ENCODE measurements at regions not wholly inside any gene's neighbourhood (a gene's known extent, or its start where the extent isn't known, plus 50 kb on each side); places are given as distances from the start of the nearest gene placed in this dataset.
A peak's percentile ranks its signal among the peaks of the same experiment; 100 is the strongest.

DNA sequence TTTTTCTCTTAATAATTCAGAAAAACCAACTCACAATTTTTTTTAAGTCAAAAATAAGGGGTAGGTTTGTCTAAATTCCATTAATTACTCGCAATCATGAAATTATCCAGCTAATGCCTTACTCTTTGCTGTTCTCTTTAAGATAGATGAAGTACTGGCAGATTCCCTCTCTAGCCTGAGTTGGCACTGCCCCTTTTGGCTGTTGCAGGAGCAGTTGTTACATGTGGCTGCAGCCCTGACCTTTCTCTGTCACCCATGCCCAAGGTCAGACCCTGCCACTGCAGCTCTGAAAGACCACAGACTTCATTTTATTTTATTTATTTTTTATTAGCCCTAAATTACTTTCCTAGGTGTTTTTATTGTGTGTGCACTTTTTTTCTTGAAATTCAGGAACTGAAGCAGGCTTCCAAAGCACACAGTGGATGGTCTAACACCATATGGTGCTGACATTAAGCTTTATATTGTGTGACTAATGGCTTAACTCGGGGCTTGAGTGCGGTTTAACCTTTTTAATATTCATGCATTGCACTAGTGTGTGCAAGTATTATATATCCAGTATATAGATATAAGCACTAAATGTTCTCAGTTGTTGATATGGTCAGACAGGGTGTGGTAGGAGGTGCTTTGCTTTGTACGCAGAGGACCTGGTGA, 313.0 kb downstream of the CDH2 start:
- no peak overlapping the region for H3K27ac Mint-ChIP-seq
- H3K36me3 Mint-ChIP-seq: no peaks in the 10 kb centered on the region
- H3K36me3 ChIP-seq (ENCODE audit: control insufficient read depth, insufficient read depth, low read length): no peaks in the 10 kb centered on the region
- no peak overlapping the region for H3K27ac ChIP-seq (ENCODE audit: insufficient read depth, low read length, poor library complexity, severe bottlenecking)
- ATAC-seq (ENCODE audit: low read depth in 2 of 2) (no peak), DNase-seq (no peak)
- no peak overlapping the region for H3K4me3 ChIP-seq (ENCODE audit: low read depth, low read length)
- H3K4me1 ChIP-seq (ENCODE audit: control insufficient read depth, insufficient read depth, low read length, poor library complexity, severe bottlenecking): no peaks in the 10 kb centered on the region
- no peaks in the 10 kb centered on the region for H3K4me1 Mint-ChIP-seq
- no peaks in the 10 kb centered on the region for H3K27me3 Mint-ChIP-seq
- no peak overlapping the region for H3K4me3 Mint-ChIP-seq
- peaks cover 0 to 15% (median 7%) of the 10 kb centered on the region in 7 donors for H3K9me3 Mint-ChIP-seq
- no peaks in the 10 kb centered on the region for H3K27me3 ChIP-seq (ENCODE audit: control insufficient read depth, insufficient read depth, low read length)
- H3K9me3 ChIP-seq (ENCODE audit: control insufficient read depth in 2 of 2, low read length in 2 of 2): peaks cover 0 to 3% of the 10 kb centered on the region in 2 experiments

- H3K36me3 Mint-ChIP-seq: no peaks in the 10 kb centered on the region
- Histone ChIP-seq H3K27me3 (ENCODE audit: control insufficient read depth, insufficient read depth, low read length) (no peaks in the 10 kb centered on the region), H3K4me1 (ENCODE audit: control insufficient read depth, insufficient read depth, low read length, poor library complexity, severe bottlenecking) (no peaks in the 10 kb centered on the region), H3K4me3 (ENCODE audit: low read depth, low read length) (no peak overlapping the region), H3K36me3 (ENCODE audit: control insufficient read depth, insufficient read depth, low read length) (no peaks in the 10 kb centered on the region), H3K9me3 (ENCODE audit: control insufficient read depth in 2 of 2, low read length in 2 of 2) (peaks cover 3 to 5% of the 10 kb centered on the region in 2 experiments), H3K27ac (ENCODE audit: insufficient read depth, low read length, poor library complexity, severe bottlenecking) (no peak overlapping the region)
- no peak for ATAC-seq (ENCODE audit: low read depth in 2 of 2)
- H3K9me3 Mint-ChIP-seq: peaks cover 4 to 15% (median 7%) of the 10 kb centered on the region in 7 donors
- no peaks in the 10 kb centered on the region for H3K4me1 Mint-ChIP-seq
- no peak for DNase-seq
- no peak overlapping the region for H3K4me3 Mint-ChIP-seq
- H3K27ac Mint-ChIP-seq: no peak overlapping the region
- no peaks in the 10 kb centered on the region for H3K27me3 Mint-ChIP-seq
Observed at GRCh38 chr18:27862041-27862682, 314.8 kb downstream of the CDH2 start.

DNA sequence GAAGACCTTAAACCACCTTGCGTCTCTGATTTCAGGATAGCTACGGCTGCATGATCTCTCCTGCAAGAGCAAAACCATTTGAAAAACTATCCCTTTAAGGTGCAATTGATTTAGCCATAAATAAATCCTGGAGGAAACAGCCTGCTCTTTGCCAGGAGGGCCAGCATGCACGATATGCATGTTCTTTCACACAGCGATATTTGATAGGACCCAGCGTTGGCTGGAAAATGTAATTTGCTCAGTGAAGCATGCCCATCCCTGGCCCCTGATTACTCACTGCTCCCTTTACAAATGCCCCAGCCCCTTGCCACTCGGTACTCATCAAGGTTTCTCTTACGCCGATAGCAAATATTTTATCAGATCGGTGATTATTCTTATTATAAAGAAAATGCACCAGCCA, 315.4 kb downstream of the CDH2 start:
- Mint-ChIP-seq H3K36me3 (no peaks in the 10 kb centered on the region), H3K4me1 (no peaks in the 10 kb centered on the region), H3K9me3 (peaks cover 3 to 11% (median 4%) of the 10 kb centered on the region in 7 donors), H3K4me3 (no peak overlapping the region), H3K27ac (no peak overlapping the region), H3K27me3 (no peaks in the 10 kb centered on the region)
- H3K9me3 ChIP-seq (ENCODE audit: control insufficient read depth in 2 of 2, low read length in 2 of 2): peaks cover 3 to 5% of the 10 kb centered on the region in 2 experiments
- DNase-seq: no peak
- H3K4me3 ChIP-seq (ENCODE audit: low read depth, low read length): no peak overlapping the region
- no peaks in the 10 kb centered on the region for H3K27me3 ChIP-seq (ENCODE audit: control insufficient read depth, insufficient read depth, low read length)
- no peak for ATAC-seq (ENCODE audit: low read depth in 2 of 2)
- no peak overlapping the region for H3K27ac ChIP-seq (ENCODE audit: insufficient read depth, low read length, poor library complexity, severe bottlenecking)
- H3K4me1 ChIP-seq (ENCODE audit: control insufficient read depth, insufficient read depth, low read length, poor library complexity, severe bottlenecking): no peaks in the 10 kb centered on the region
- no peaks in the 10 kb centered on the region for H3K36me3 ChIP-seq (ENCODE audit: control insufficient read depth, insufficient read depth, low read length)

GRCh38 chr18:27860701-27861107, 316.2 kb downstream of the CDH2 start:
- Mint-ChIP-seq H3K27ac (no peak overlapping the region), H3K27me3 (no peaks in the 10 kb centered on the region), H3K36me3 (no peaks in the 10 kb centered on the region), H3K4me3 (no peak overlapping the region), H3K4me1 (no peaks in the 10 kb centered on the region), H3K9me3 (peaks cover 1 to 11% (median 4%) of the 10 kb centered on the region in 7 donors)
- no peak overlapping the region for H3K27ac ChIP-seq (ENCODE audit: insufficient read depth, low read length, poor library complexity, severe bottlenecking)
- peaks cover 3 to 5% of the 10 kb centered on the region in 2 experiments for H3K9me3 ChIP-seq (ENCODE audit: control insufficient read depth in 2 of 2, low read length in 2 of 2)
- ATAC-seq (ENCODE audit: low read depth in 2 of 2) (no peak), DNase-seq (no peak)
- H3K4me3 ChIP-seq (ENCODE audit: low read depth, low read length): no peak overlapping the region
- H3K4me1 ChIP-seq (ENCODE audit: control insufficient read depth, insufficient read depth, low read length, poor library complexity, severe bottlenecking): no peaks in the 10 kb centered on the region
- H3K27me3 ChIP-seq (ENCODE audit: control insufficient read depth, insufficient read depth, low read length): no peaks in the 10 kb centered on the region
- H3K36me3 ChIP-seq (ENCODE audit: control insufficient read depth, insufficient read depth, low read length): no peaks in the 10 kb centered on the region

DNA sequence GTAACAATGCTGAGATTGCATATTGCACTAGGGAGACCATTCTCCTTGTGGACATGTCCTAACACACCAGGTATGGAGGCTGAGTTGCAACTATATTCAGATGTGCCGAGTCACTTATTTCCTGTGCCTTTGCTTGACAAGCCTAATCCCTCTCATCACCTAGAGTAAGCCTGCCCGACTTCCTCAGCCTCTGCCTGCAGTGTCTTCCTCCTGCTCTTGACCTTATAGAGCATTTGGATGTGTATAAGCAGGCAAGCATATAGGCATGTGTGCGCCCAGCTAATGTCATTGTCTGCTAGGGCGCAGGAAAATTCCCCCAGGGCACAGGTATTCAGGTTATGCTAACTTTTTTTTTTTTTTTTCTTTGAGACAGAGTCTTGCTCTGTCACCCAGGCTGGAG, 316.9 kb downstream of the CDH2 start:
- Mint-ChIP-seq H3K9me3 (peaks cover 0 to 11% (median 1%) of the 10 kb centered on the region in 7 donors), H3K4me1 (no peaks in the 10 kb centered on the region)

DNA sequence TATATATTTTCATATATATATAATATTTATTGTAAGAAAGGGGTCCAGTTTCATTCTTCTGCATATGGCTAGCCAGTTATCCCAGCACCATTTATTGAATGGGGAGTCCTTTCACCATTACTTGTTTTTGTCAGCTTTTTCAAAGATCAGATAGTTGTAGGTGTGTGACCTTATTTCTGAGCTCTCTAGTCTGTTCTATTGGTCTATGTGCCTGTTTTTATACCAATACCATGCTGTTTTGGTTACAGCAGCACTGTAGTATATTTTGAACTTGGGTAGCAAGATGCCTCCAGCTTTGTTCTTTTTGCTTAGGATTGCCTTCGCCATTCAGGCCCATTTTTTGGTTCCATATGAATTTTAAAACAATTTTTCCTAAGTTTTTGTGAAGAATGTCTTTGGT, 320.1 kb downstream of the CDH2 start:
- Mint-ChIP-seq H3K4me3 (no peak overlapping the region), H3K27ac (no peak overlapping the region), H3K27me3 (no peaks in the 10 kb centered on the region), H3K4me1 (no peaks in the 10 kb centered on the region), H3K36me3 (no peaks in the 10 kb centered on the region), H3K9me3 (peaks cover 0 to 18% (median 4%) of the 10 kb centered on the region in 7 donors)
- Histone ChIP-seq H3K4me3 (ENCODE audit: low read depth, low read length) (no peak overlapping the region), H3K36me3 (ENCODE audit: control insufficient read depth, insufficient read depth, low read length) (no peaks in the 10 kb centered on the region), H3K27me3 (ENCODE audit: control insufficient read depth, insufficient read depth, low read length) (no peaks in the 10 kb centered on the region), H3K9me3 (ENCODE audit: control insufficient read depth in 2 of 2, low read length in 2 of 2) (peaks cover under 1 to 5% of the 10 kb centered on the region in 2 experiments), H3K27ac (ENCODE audit: insufficient read depth, low read length, poor library complexity, severe bottlenecking) (no peak overlapping the region), H3K4me1 (ENCODE audit: control insufficient read depth, insufficient read depth, low read length, poor library complexity, severe bottlenecking) (no peaks in the 10 kb centered on the region)
- no peak for ATAC-seq (ENCODE audit: low read depth in 2 of 2)
- peak in 1 of 3 donors; percentile 8 for DNase-seq

More for the DNA sequence above, 316.9 kb downstream of the CDH2 start:
- Histone ChIP-seq H3K4me1 (ENCODE audit: control insufficient read depth, insufficient read depth, low read length, poor library complexity, severe bottlenecking) (no peaks in the 10 kb centered on the region), H3K9me3 (ENCODE audit: control insufficient read depth in 2 of 2, low read length in 2 of 2) (peaks cover 3 to 5% of the 10 kb centered on the region in 2 experiments), H3K27me3 (ENCODE audit: control insufficient read depth, insufficient read depth, low read length) (no peaks in the 10 kb centered on the region), H3K36me3 (ENCODE audit: control insufficient read depth, insufficient read depth, low read length) (no peaks in the 10 kb centered on the region), H3K4me3 (ENCODE audit: low read depth, low read length) (no peak overlapping the region), H3K27ac (ENCODE audit: insufficient read depth, low read length, poor library complexity, severe bottlenecking) (no peak overlapping the region)
- no peak for DNase-seq
- no peaks in the 10 kb centered on the region for H3K36me3 Mint-ChIP-seq
- no peak overlapping the region for H3K4me3 Mint-ChIP-seq
- H3K27me3 Mint-ChIP-seq: no peaks in the 10 kb centered on the region
- no peak overlapping the region for H3K27ac Mint-ChIP-seq
- ATAC-seq (ENCODE audit: low read depth in 2 of 2): no peak

DNA sequence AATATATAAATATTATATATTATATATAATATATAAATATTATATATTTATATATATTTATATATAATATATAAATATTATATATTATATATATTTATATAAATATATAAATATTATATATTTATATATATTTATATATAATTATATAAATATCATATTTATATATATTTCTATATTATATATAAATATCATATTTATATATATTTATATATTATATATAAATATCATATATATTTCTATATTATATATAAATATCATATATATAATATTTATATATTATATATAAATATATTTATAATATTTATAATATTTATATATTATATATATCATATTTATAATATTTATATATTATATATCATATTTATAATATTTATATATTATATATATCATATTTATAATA, 321.4 kb downstream of the CDH2 start:
- Histone ChIP-seq H3K27me3 (ENCODE audit: control insufficient read depth, insufficient read depth, low read length) (no peaks in the 10 kb centered on the region), H3K4me1 (ENCODE audit: control insufficient read depth, insufficient read depth, low read length, poor library complexity, severe bottlenecking) (no peaks in the 10 kb centered on the region), H3K27ac (ENCODE audit: insufficient read depth, low read length, poor library complexity, severe bottlenecking) (no peak overlapping the region), H3K9me3 (ENCODE audit: control insufficient read depth in 2 of 2, low read length in 2 of 2) (peaks cover 0 to 5% of the 10 kb centered on the region in 2 experiments), H3K4me3 (ENCODE audit: low read depth, low read length) (no peak overlapping the region), H3K36me3 (ENCODE audit: control insufficient read depth, insufficient read depth, low read length) (no peaks in the 10 kb centered on the region)
- Mint-ChIP-seq H3K9me3 (peaks cover 0 to 20% (median 6%) of the 10 kb centered on the region in 7 donors), H3K4me3 (no peak overlapping the region), H3K4me1 (no peaks in the 10 kb centered on the region), H3K27ac (no peak overlapping the region), H3K27me3 (no peaks in the 10 kb centered on the region), H3K36me3 (no peaks in the 10 kb centered on the region)
- DNase-seq: no peak
- ATAC-seq (ENCODE audit: low read depth in 2 of 2): no peak

DNA sequence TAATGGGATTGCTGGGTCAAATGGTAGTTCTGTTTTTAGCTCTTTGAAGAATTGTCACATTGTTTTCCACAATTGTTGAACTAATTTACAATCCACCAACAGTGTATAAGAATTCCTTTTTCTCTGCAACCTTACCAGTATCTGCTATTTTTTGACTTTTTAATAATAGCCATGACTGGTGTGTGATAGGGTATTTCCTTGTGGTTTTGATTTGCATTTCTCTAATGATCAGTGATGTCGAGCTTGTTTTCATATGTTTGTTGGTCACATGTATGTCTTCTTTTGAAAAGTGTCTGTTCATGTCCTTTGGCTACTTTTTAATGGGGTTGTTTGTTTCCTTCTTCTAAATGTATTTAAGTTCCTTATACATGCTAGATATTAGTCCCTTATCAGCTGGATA, 322.3 kb downstream of the CDH2 start:
- Mint-ChIP-seq H3K27ac (no peak overlapping the region), H3K4me1 (no peaks in the 10 kb centered on the region), H3K36me3 (no peaks in the 10 kb centered on the region), H3K9me3 (peaks cover 0 to 22% (median 5%) of the 10 kb centered on the region in 7 donors), H3K4me3 (no peak overlapping the region), H3K27me3 (no peaks in the 10 kb centered on the region)
- ATAC-seq (ENCODE audit: low read depth in 2 of 2): no peak
- Histone ChIP-seq H3K9me3 (ENCODE audit: control insufficient read depth in 2 of 2, low read length in 2 of 2) (peaks cover 0 to 5% of the 10 kb centered on the region in 2 experiments), H3K27ac (ENCODE audit: insufficient read depth, low read length, poor library complexity, severe bottlenecking) (no peak overlapping the region), H3K27me3 (ENCODE audit: control insufficient read depth, insufficient read depth, low read length) (no peaks in the 10 kb centered on the region), H3K4me3 (ENCODE audit: low read depth, low read length) (no peak overlapping the region), H3K4me1 (ENCODE audit: control insufficient read depth, insufficient read depth, low read length, poor library complexity, severe bottlenecking) (no peaks in the 10 kb centered on the region), H3K36me3 (ENCODE audit: control insufficient read depth, insufficient read depth, low read length) (no peaks in the 10 kb centered on the region)
- DNase-seq: no peak
